Activated CD4-positive, alpha-beta memory T cell treated with anti-CD3 and anti-CD28 coated beads for 36 hours (primary cell): ENCODE measurements at regions not wholly inside any gene's neighbourhood (a gene's known extent, or its start where the extent isn't known, plus 50 kb on each side); places are given as distances from the start of the nearest gene placed in this dataset.
"Not testable (repeated sequence)": the region's sequence is repeated elsewhere in the genome, so short reads cannot be mapped to it uniquely, and the experiment has no call there.

Experiments
- CTCF ChIA-PET: fragments of 350-600 bp; sonication (Branson Sonifier 250); formaldehyde crosslinking; loops from one replicate; lab custom pipeline; 2021; ENCODE audit warnings: antibody characterized with exemption, inconsistent platforms; lab: Charles Lee
- POLR2A ChIA-PET: fragments of 350-600 bp; sonication (Branson Sonifier 250); formaldehyde crosslinking; loops from one replicate; lab custom pipeline; 2021; ENCODE audit warnings: antibody characterized with exemption; lab: Charles Lee
- DNase-seq: peaks from one replicate; pipeline ENCODE4 v3.0.0-alpha.2; 2020
- H3K27ac Mint-ChIP-seq: one replicate; pipeline ENCODE4 v1.8.0; 2021; ENCODE audit warnings: mixed read lengths
- H3K27me3 Mint-ChIP-seq: one replicate; pipeline ENCODE4 v1.8.0; 2021; ENCODE audit warnings: mixed read lengths
- H3K36me3 Mint-ChIP-seq: one replicate; pipeline ENCODE4 v1.8.0; 2021; ENCODE audit warnings: mixed read lengths
- H3K4me1 Mint-ChIP-seq: one replicate; pipeline ENCODE4 v1.8.0; 2021; ENCODE audit warnings: low read depth, mixed read lengths
- H3K4me3 Mint-ChIP-seq: one replicate; pipeline ENCODE4 v1.8.0; 2021; ENCODE audit warnings: mild to moderate bottlenecking, mixed read lengths
- H3K9me3 Mint-ChIP-seq: one replicate; pipeline ENCODE4 v1.8.0; 2021; ENCODE audit warnings: mixed read lengths
- intact Hi-C: fragments of 100-400 bp; cut with micrococcal nuclease; formaldehyde crosslinking; loops from one replicate; pipeline ENCODE4 v1.15.1; 2023

- Mint-ChIP-seq H3K4me1 (no peaks in the 10 kb centered on the region), H3K27me3 (no peaks in the 10 kb centered on the region), H3K4me3 (no peak overlapping the region), H3K27ac (no peak overlapping the region), H3K36me3 (no peaks in the 10 kb centered on the region), H3K9me3 (no peaks in the 10 kb centered on the region)
- ChIA-PET CTCF (no interaction called here), POLR2A (no interaction called here)
- intact Hi-C loops, result no loop called here
- no peak for DNase-seq
Observed at GRCh38 chr5:87137283-87137682, 130.4 kb upstream of the RASA1 start.

GRCh38 chr5:87138091-87138805, 129.4 kb upstream of the RASA1 start:
- H3K9me3 Mint-ChIP-seq, result no peaks in the 10 kb centered on the region
- no peak overlapping the region for H3K27ac Mint-ChIP-seq
- no peaks in the 10 kb centered on the region for H3K36me3 Mint-ChIP-seq
- no peaks in the 10 kb centered on the region for H3K4me1 Mint-ChIP-seq
- CTCF ChIA-PET, result no interaction called here
- no peak for DNase-seq
- POLR2A ChIA-PET, result no interaction called here
- no peak overlapping the region for H3K4me3 Mint-ChIP-seq
- no peaks in the 10 kb centered on the region for H3K27me3 Mint-ChIP-seq
- intact Hi-C loops, result no loop called here

- Mint-ChIP-seq H3K27me3 (no peaks in the 10 kb centered on the region), H3K4me1 (no peaks in the 10 kb centered on the region), H3K27ac (no peak overlapping the region), H3K36me3 (no peaks in the 10 kb centered on the region), H3K4me3 (no peak overlapping the region), H3K9me3 (no peaks in the 10 kb centered on the region)
- ChIA-PET CTCF (interaction anchor here (0.6 kb wide), 2 partner anchors 39 to 427 kb away, joined by 3 read pairs; no protein-coding TSS in a partner anchor), POLR2A (interaction anchor here (0.6 kb wide), 2 partner anchors 12 to 67 kb away, joined by 3 to 5 read pairs; no protein-coding TSS in a partner anchor)
- DNase-seq, result no peak
- intact Hi-C loops, result no loop called here
Observed at GRCh38 chr5:87139795-87140194, 127.9 kb upstream of the RASA1 start.

GRCh38 chr5:87141544-87141943, 126.1 kb upstream of the RASA1 start:
- H3K27ac Mint-ChIP-seq, result no peak overlapping the region
- POLR2A ChIA-PET, result no interaction called here
- no peaks in the 10 kb centered on the region for H3K36me3 Mint-ChIP-seq
- no peaks in the 10 kb centered on the region for H3K4me1 Mint-ChIP-seq
- DNase-seq, result no peak
- intact Hi-C loops, result no loop called here
- H3K4me3 Mint-ChIP-seq, result no peak overlapping the region
- H3K27me3 Mint-ChIP-seq, result no peaks in the 10 kb centered on the region
- CTCF ChIA-PET, result no interaction called here
- H3K9me3 Mint-ChIP-seq, result no peaks in the 10 kb centered on the region

GRCh38 chr5:87145853-87146252, 121.8 kb upstream of the RASA1 start:
- H3K27ac Mint-ChIP-seq, H3K4me3 Mint-ChIP-seq, DNase-seq, H3K36me3 Mint-ChIP-seq, CTCF ChIA-PET, H3K27me3 Mint-ChIP-seq, intact Hi-C loops, H3K4me1 Mint-ChIP-seq, H3K9me3 Mint-ChIP-seq, POLR2A ChIA-PET: not testable (repeated sequence)

GRCh38 chr5:87147441-87147840, 120.2 kb upstream of the RASA1 start:
- no peaks in the 10 kb centered on the region for H3K9me3 Mint-ChIP-seq
- CTCF ChIA-PET, result no interaction called here
- POLR2A ChIA-PET, result no interaction called here
- no peaks in the 10 kb centered on the region for H3K36me3 Mint-ChIP-seq
- no peak for DNase-seq
- peaks cover 5% of the 10 kb centered on the region for H3K4me1 Mint-ChIP-seq
- no peaks in the 10 kb centered on the region for H3K27me3 Mint-ChIP-seq
- H3K4me3 Mint-ChIP-seq, result no peak overlapping the region
- intact Hi-C loops, result no loop called here
- no peak overlapping the region for H3K27ac Mint-ChIP-seq

GRCh38 chr5:87150630-87151029, 117.1 kb upstream of the RASA1 start:
- Mint-ChIP-seq H3K4me1 (peaks cover 5% of the 10 kb centered on the region), H3K9me3 (no peaks in the 10 kb centered on the region), H3K27ac (no peak overlapping the region), H3K27me3 (no peaks in the 10 kb centered on the region), H3K36me3 (no peaks in the 10 kb centered on the region), H3K4me3 (no peak overlapping the region)
- intact Hi-C loops, result no loop called here
- CTCF ChIA-PET, result no interaction called here
- POLR2A ChIA-PET, result no interaction called here
- no peak for DNase-seq

- intact Hi-C loops, result no loop called here
- no peaks in the 10 kb centered on the region for H3K27me3 Mint-ChIP-seq
- H3K9me3 Mint-ChIP-seq, result no peaks in the 10 kb centered on the region
- H3K27ac Mint-ChIP-seq, result no peak overlapping the region
- no peak for DNase-seq
- peaks cover 5% of the 10 kb centered on the region for H3K4me1 Mint-ChIP-seq
- H3K36me3 Mint-ChIP-seq, result no peaks in the 10 kb centered on the region
- ChIA-PET CTCF (interaction anchor here (0.6 kb wide), 1 partner anchor 95 kb away, joined by 3 read pairs; no protein-coding TSS in a partner anchor), POLR2A (interaction anchor here (0.5 kb wide), 1 partner anchor 12 kb away, joined by 5 read pairs; no protein-coding TSS in a partner anchor)
- no peak overlapping the region for H3K4me3 Mint-ChIP-seq
Observed at GRCh38 chr5:87151547-87151946, 116.1 kb upstream of the RASA1 start.

GRCh38 chr5:87152886-87153285, 114.8 kb upstream of the RASA1 start:
- H3K4me3 Mint-ChIP-seq, result no peak overlapping the region
- no peaks in the 10 kb centered on the region for H3K36me3 Mint-ChIP-seq
- H3K27me3 Mint-ChIP-seq, result no peaks in the 10 kb centered on the region
- no peak overlapping the region for H3K27ac Mint-ChIP-seq
- POLR2A ChIA-PET, result no interaction called here
- intact Hi-C loops, result no loop called here
- H3K9me3 Mint-ChIP-seq, result no peaks in the 10 kb centered on the region
- H3K4me1 Mint-ChIP-seq, result peaks cover 5% of the 10 kb centered on the region
- CTCF ChIA-PET, result no interaction called here
- DNase-seq, result no peak

- Mint-ChIP-seq H3K4me1 (peaks cover 5% of the 10 kb centered on the region), H3K27ac (no peak overlapping the region), H3K27me3 (no peaks in the 10 kb centered on the region), H3K4me3 (no peak overlapping the region), H3K36me3 (no peaks in the 10 kb centered on the region), H3K9me3 (no peaks in the 10 kb centered on the region)
- ChIA-PET POLR2A (no interaction called here), CTCF (no interaction called here)
- intact Hi-C loops, result no loop called here
- DNase-seq, result no peak
Observed at GRCh38 chr5:87154191-87154590, 113.5 kb upstream of the RASA1 start.

GRCh38 chr5:87155106-87155505, 112.6 kb upstream of the RASA1 start:
- H3K27ac Mint-ChIP-seq, result no peak overlapping the region
- H3K4me1 Mint-ChIP-seq, result peaks cover 5% of the 10 kb centered on the region
- no peaks in the 10 kb centered on the region for H3K27me3 Mint-ChIP-seq
- intact Hi-C loops, result no loop called here
- no peaks in the 10 kb centered on the region for H3K9me3 Mint-ChIP-seq
- DNase-seq, result no peak
- H3K36me3 Mint-ChIP-seq, result no peaks in the 10 kb centered on the region
- H3K4me3 Mint-ChIP-seq, result no peak overlapping the region
- CTCF ChIA-PET, result no interaction called here
- POLR2A ChIA-PET, result no interaction called here

GRCh38 chr5:87156631-87157030, 111.1 kb upstream of the RASA1 start:
- CTCF ChIA-PET, result no interaction called here
- intact Hi-C loops, result no loop called here
- no peaks in the 10 kb centered on the region for H3K9me3 Mint-ChIP-seq

GRCh38 chr5:87164409-87164808, 103.3 kb upstream of the RASA1 start:
- Mint-ChIP-seq H3K4me3 (no peak overlapping the region), H3K36me3 (no peaks in the 10 kb centered on the region), H3K4me1 (no peaks in the 10 kb centered on the region), H3K9me3 (no peaks in the 10 kb centered on the region), H3K27me3 (no peaks in the 10 kb centered on the region), H3K27ac (no peak overlapping the region)
- no peak for DNase-seq
- intact Hi-C loops, result no loop called here
- POLR2A ChIA-PET, result no interaction called here
- CTCF ChIA-PET, result no interaction called here

More at GRCh38 chr5:87156631-87157030, 111.1 kb upstream of the RASA1 start:
- Mint-ChIP-seq H3K27ac (no peak overlapping the region), H3K4me3 (no peak overlapping the region), H3K27me3 (no peaks in the 10 kb centered on the region), H3K36me3 (no peaks in the 10 kb centered on the region), H3K4me1 (peaks cover 2% of the 10 kb centered on the region)
- DNase-seq, result no peak
- POLR2A ChIA-PET, result no interaction called here
